IPS-15b (cell line): ENCODE measurements at regions not wholly inside any gene's neighbourhood (a gene's known extent, or its start where the extent isn't known, plus 50 kb on each side); places are given as distances from the start of the nearest gene placed in this dataset.

ENCODE experiments used
- H3K27me3 ChIP-seq: one replicate; pipeline ENCODE4 v1.6.1; 2013; ENCODE audit warnings: low read length; ENCODE audit not compliant: control insufficient read depth, insufficient read depth
- H3K36me3 ChIP-seq: one replicate; pipeline ENCODE4 v1.6.1; 2013; ENCODE audit warnings: low read length; ENCODE audit not compliant: control insufficient read depth, insufficient read depth
- H3K4me1 ChIP-seq: one replicate; pipeline ENCODE4 v1.6.1; 2013; ENCODE audit warnings: mild to moderate bottlenecking, low read length; ENCODE audit not compliant: control insufficient read depth, insufficient read depth
- H3K4me3 ChIP-seq: one replicate; pipeline ENCODE4 v1.5.1; 2013; ENCODE audit warnings: low read depth, low read length
- H3K9ac ChIP-seq: one replicate; pipeline ENCODE4 v1.6.1; 2013; ENCODE audit warnings: low read depth, mild to moderate bottlenecking, low read length
- H3K9me3 ChIP-seq: one replicate; pipeline ENCODE4 v1.6.1; 2013; ENCODE audit warnings: mild to moderate bottlenecking, low read length; ENCODE audit not compliant: control insufficient read depth, insufficient read depth

DNA sequence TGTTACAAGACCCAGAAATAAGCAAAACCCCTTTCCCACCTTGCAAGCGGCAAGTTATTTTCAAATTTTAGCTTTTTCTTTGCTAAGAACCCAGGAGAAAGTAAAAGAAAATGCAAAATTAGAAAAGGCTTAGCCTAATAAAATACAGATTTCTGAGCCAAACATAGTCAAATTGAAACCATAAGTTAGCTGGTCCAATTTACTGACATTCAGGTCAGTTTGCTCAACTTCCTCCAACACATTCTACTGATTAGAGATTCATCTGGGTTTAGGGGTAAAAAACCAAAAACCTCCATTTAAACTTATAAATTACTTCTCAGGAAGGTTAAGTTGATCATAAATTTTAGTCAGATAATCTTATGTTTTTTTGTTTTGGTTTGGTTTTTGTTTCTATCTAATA is 701.8 kb upstream of the CXADR start:
- H3K27me3 ChIP-seq: no peaks in the 10 kb centered on the region
- no peaks in the 10 kb centered on the region for H3K9me3 ChIP-seq
- H3K36me3 ChIP-seq: no peaks in the 10 kb centered on the region
- H3K9ac ChIP-seq: no peak overlapping the region
- H3K4me3 ChIP-seq: no peak overlapping the region
- no peaks in the 10 kb centered on the region for H3K4me1 ChIP-seq

DNA sequence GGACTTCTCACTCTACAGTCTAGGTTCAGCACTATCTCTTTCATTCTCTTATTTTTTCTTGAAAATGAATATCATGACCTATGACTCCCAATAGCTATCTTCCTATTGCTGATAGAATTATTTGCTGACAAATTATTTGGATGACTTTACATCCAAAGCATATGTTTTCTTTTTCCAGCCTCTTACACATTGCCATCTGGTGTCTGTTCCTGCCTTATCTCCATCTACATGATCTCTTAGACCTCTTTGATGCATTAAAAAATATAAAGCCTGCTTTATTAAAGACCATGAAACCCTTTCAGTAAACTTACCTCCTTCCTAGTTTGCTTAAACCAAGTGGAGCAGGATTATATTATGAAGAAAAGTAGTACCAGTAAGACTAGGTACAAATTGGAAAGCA is 700.9 kb upstream of the CXADR start:
- no peaks in the 10 kb centered on the region for H3K9me3 ChIP-seq
- H3K27me3 ChIP-seq: no peaks in the 10 kb centered on the region
- H3K9ac ChIP-seq: no peak overlapping the region
- H3K4me3 ChIP-seq: no peak overlapping the region
- no peaks in the 10 kb centered on the region for H3K36me3 ChIP-seq
- no peaks in the 10 kb centered on the region for H3K4me1 ChIP-seq

DNA sequence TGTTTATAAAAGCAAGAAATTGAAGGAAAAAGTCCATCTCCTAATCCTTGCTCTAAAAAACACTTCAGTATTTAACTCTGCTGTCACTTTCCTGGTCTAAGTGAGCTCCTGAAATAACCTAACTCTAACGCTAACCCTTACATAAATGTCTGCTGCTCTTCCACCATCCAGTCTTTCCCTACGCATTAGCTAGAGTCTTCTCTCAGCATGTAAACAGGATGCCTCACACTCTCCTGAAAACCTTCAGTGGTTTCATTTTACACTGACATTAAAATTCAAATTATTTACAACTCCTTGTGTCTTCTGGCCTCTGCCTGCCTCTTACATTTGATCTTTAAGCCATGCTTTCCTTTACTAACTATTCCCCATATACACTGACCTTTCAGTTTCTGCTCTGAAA is 697.6 kb upstream of the CXADR start:
- H3K9ac ChIP-seq: no peak overlapping the region
- H3K36me3 ChIP-seq: no peaks in the 10 kb centered on the region
- no peaks in the 10 kb centered on the region for H3K4me1 ChIP-seq
- H3K27me3 ChIP-seq: no peaks in the 10 kb centered on the region
- H3K4me3 ChIP-seq: no peak overlapping the region
- H3K9me3 ChIP-seq: no peaks in the 10 kb centered on the region

DNA sequence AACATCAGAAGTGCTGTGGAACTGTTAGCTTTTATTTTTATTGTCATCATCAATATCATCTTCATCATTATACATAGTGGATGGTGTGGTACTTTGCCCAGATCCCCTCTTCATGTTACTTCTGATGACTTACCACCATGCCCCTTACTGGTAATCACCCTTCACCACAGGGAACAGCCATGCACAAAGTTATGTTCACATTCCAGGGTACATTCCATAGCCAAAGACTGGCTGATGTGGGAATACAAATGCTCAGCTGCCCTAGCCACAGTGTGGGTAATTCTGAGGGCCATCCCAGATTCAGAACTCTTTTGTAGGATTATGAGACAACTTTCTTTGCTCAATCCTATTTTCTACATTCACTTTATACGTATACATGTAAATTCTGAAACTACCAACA is 691.3 kb upstream of the CXADR start:
- H3K9me3 ChIP-seq: no peaks in the 10 kb centered on the region
- no peak overlapping the region for H3K4me3 ChIP-seq
- no peaks in the 10 kb centered on the region for H3K27me3 ChIP-seq
- H3K9ac ChIP-seq: no peak overlapping the region
- no peaks in the 10 kb centered on the region for H3K36me3 ChIP-seq
- H3K4me1 ChIP-seq: no peaks in the 10 kb centered on the region

DNA sequence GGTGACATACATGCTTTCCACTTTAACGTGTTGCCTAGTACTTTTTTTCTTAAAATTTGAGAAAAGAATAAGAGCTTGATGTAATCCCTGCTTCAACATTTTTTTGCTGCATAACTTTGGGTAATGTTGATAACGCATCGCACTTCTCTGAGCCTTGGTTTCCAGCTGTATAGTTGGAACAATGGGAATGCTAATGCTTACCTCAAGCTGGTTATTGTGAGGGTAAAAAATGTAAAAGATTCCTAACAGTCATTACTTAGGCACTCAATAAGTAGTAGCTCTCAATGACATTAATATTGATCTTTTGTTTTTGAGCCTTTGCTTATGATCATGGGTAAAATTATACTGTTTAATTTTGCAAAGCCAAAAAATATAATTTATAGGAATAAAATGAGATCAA is 683.3 kb upstream of the CXADR start:
- H3K9me3 ChIP-seq: no peaks in the 10 kb centered on the region
- peaks cover 11% of the 10 kb centered on the region for H3K4me1 ChIP-seq
- H3K4me3 ChIP-seq: no peak overlapping the region
- no peak overlapping the region for H3K9ac ChIP-seq
- H3K27me3 ChIP-seq: no peaks in the 10 kb centered on the region
- H3K36me3 ChIP-seq: no peaks in the 10 kb centered on the region

DNA sequence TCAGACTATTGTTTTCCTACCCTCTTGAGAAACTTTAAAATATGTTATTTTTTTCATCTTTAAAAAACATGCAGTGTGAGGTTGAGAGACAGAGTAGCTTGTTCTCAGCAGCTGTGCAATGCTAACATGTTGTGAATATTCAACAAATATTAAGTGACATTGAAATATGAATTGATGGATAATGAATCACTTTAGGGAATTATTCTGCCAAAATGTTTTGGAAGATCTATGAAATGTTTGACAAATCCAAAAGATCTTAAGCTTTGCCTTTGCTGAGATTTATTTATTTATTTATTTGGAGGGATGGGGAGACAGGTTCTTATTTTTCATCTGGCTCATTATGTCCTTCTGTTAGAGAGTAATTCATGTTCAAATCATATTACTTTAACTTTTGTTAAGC is 680.1 kb upstream of the CXADR start:
- Histone ChIP-seq H3K36me3 (no peaks in the 10 kb centered on the region), H3K9ac (no peak overlapping the region), H3K9me3 (no peaks in the 10 kb centered on the region), H3K27me3 (no peaks in the 10 kb centered on the region), H3K4me1 (peaks cover 13% of the 10 kb centered on the region), H3K4me3 (no peak overlapping the region)

DNA sequence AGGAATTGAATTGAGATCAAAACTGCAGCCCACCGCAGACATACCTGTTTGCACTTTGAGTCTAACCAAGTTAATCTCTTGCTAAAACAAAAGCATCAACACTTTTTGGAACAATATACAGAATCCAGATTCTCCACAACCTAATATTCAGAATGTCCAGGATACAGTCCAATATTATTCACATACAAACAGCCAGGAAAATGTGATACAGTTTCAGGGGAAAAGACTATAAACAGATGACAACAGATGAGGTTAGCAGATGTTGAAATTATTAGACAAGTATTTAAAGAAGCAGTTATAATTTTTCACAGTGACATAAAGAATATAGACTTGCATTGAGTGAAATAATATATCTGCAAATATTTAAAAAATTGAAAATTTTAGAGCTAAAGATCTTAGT is 678.1 kb upstream of the CXADR start:
- Histone ChIP-seq H3K9me3 (no peaks in the 10 kb centered on the region), H3K36me3 (no peaks in the 10 kb centered on the region), H3K27me3 (no peaks in the 10 kb centered on the region), H3K9ac (no peak overlapping the region), H3K4me1 (peaks cover 8% of the 10 kb centered on the region), H3K4me3 (no peak overlapping the region)

DNA sequence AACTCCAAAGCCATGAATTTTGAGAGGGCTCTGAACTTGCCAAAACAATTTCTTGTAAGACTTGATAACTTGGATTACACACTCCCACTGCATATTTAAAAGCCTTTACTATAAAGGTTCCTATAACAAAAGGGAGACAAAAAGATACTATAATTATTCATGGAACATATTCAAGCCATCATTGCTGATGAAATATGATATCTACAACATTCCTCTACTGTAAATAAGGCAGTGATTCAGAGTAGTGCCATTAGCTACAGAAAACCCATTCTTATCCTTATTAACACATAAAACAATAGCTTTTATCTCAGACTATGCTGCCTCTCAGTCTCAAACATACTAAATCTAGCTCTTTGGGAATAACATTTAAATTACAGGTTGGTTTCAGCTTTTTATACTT is 675.5 kb upstream of the CXADR start:
- Histone ChIP-seq H3K36me3 (no peaks in the 10 kb centered on the region), H3K9me3 (no peaks in the 10 kb centered on the region), H3K4me3 (no peak overlapping the region), H3K4me1 (peaks cover 2% of the 10 kb centered on the region), H3K9ac (no peak overlapping the region), H3K27me3 (no peaks in the 10 kb centered on the region)

DNA sequence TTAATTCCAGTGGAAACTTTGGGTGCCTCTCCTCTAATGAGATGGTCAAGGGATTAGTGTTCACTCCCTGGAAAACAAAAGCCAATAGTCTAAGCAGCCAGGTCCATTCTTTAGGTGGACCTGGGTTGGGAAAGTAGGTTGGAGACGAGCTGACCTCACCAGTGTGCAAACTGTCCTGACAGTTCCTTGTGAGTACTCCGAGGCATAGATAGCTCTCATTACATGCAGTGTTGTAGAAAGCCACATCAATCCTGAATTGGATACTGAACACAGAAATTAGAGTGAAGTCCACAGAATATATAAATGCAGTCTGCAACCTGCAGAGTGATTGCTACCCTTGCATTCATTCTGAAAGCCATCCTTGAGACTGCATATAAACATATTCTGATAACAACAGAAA is 675.1 kb upstream of the CXADR start:
- H3K9ac ChIP-seq: no peak overlapping the region
- H3K27me3 ChIP-seq: no peaks in the 10 kb centered on the region
- H3K4me3 ChIP-seq: no peak overlapping the region
- peaks cover 2% of the 10 kb centered on the region for H3K4me1 ChIP-seq
- no peaks in the 10 kb centered on the region for H3K9me3 ChIP-seq
- no peaks in the 10 kb centered on the region for H3K36me3 ChIP-seq

DNA sequence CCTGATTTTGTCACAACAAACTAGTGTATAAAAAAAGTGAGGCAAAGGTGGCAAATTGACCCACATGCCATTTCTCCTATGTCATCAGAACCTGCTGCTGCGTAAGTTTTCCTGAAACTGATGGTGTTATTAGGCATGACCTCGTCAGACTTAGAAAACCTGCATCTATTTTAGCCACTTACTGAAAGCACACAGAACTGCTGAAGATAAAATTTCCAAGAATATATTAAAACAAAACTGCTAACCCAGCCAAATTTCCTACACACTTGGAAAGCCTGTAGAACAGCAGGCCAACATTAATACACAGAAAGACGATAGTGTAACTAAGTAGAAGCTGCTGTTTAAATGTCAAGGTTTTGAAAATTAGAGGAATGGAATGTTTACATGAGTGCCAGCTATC is 674.5 kb upstream of the CXADR start:
- H3K4me1 ChIP-seq: peaks cover 2% of the 10 kb centered on the region
- no peak overlapping the region for H3K9ac ChIP-seq
- H3K9me3 ChIP-seq: no peaks in the 10 kb centered on the region
- H3K4me3 ChIP-seq: no peak overlapping the region
- H3K27me3 ChIP-seq: no peaks in the 10 kb centered on the region
- H3K36me3 ChIP-seq: no peaks in the 10 kb centered on the region

DNA sequence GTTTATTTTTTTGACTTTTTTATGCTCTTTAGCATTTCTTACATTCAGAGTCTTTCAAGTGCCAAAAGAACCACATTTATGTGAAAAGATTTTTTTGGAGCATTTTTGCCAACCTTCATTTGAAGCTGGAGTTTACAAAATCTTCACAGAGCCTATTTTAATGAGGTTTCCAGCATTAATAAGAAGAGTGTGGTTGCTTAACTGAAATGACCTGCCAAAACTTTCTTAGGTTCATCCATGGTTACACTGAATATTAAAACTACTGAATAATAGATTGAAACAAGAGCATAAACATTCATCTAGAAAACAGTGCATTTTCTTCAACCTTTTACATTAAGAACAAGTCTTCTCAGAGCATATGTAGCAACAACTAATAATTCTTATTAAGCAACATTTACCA is 672.3 kb upstream of the CXADR start:
- peaks cover under 1% of the 10 kb centered on the region for H3K4me1 ChIP-seq
- no peaks in the 10 kb centered on the region for H3K9me3 ChIP-seq
- H3K4me3 ChIP-seq: no peak overlapping the region
- no peaks in the 10 kb centered on the region for H3K36me3 ChIP-seq
- H3K9ac ChIP-seq: no peak overlapping the region
- no peaks in the 10 kb centered on the region for H3K27me3 ChIP-seq

DNA sequence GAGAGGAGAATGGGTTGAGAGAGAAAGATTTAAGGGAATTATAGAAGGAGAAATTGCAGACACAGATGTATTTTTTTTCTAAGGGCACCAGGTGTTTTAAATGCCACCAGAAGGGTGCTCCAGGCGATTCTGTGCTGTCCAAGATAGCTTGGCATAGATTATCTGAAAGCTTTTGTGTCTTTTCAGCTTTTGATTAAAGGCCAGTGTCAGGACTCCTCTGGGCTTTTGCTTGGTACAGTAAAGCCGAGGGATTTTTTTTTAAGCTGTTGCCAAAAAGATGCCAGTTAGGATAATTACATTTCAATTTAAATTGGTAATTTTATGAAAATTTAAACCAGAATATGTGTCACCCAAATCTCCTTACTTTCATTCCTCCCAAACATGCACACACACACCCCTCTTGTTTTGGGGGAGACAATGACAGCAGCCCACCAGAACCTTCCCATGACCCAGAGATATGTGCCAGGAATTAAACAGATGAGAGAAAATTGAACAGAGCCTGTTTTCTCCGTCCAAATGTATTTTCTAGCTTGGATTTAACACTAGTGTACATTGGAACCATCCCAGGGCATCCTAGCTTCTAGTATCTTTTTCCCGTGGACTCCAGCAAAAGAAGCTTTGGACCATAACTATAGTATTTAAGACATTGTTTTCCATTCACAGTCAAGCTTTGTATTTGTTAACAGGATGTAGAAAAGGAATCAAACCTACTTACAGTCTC is 670.7 kb upstream of the CXADR start:
- H3K9me3 ChIP-seq: no peaks in the 10 kb centered on the region
- no peak overlapping the region for H3K4me3 ChIP-seq
- no peaks in the 10 kb centered on the region for H3K27me3 ChIP-seq
- H3K4me1 ChIP-seq: no peaks in the 10 kb centered on the region
- H3K36me3 ChIP-seq: no peaks in the 10 kb centered on the region
- H3K9ac ChIP-seq: no peak overlapping the region
